HG02571 (cell line): ENCODE measurements at regions not wholly inside any gene's neighbourhood (a gene's known extent, or its start where the extent isn't known, plus 50 kb on each side); places are given as distances from the start of the nearest gene placed in this dataset.
"Not testable (repeated sequence)": the region's sequence is repeated elsewhere in the genome, so short reads cannot be mapped to it uniquely, and the experiment has no call there.

ENCODE experiments used
- ATAC-seq: cut with Tn5 transposase; IDR thresholded peaks from one replicate; pipeline ENCODE4 v1.9.1; 2021; ENCODE audit warnings: mild to moderate bottlenecking, moderate library complexity; ENCODE audit not compliant: unreplicated experiment

- no peak for ATAC-seq
Measured at GRCh38 chr10:43845121-43845520, 196.4 kb upstream of the ZNF32 start.

- ATAC-seq = no peak
Measured at GRCh38 chr10:43844221-43844620, 195.5 kb upstream of the ZNF32 start.

GRCh38 chr10:43843321-43844101 is 194.8 kb upstream of the ZNF32 start:
- no peak for ATAC-seq

- ATAC-seq = no peak
Measured at GRCh38 chr10:43842496-43842895, 193.8 kb upstream of the ZNF32 start.

GRCh38 chr10:43842072-43842471 is 193.4 kb upstream of the ZNF32 start:
- no peak for ATAC-seq

GRCh38 chr10:43839973-43840372 is 191.3 kb upstream of the ZNF32 start:
- ATAC-seq = no peak

GRCh38 chr10:43834751-43835150 is 186.1 kb upstream of the ZNF32 start:
- not testable (repeated sequence) for ATAC-seq

- no peak for ATAC-seq
Measured at GRCh38 chr10:43827853-43828252, 179.2 kb upstream of the ZNF32 start.

- no peak for ATAC-seq
Measured at GRCh38 chr10:43825984-43826383, 177.3 kb upstream of the ZNF32 start.

- ATAC-seq = no peak
Measured at GRCh38 chr10:43825421-43825820, 176.7 kb upstream of the ZNF32 start.

GRCh38 chr10:43824934-43825333 is 176.3 kb upstream of the ZNF32 start:
- ATAC-seq = no peak

GRCh38 chr10:43822631-43823580 is 174.2 kb upstream of the ZNF32 start:
- ATAC-seq = no peak

GRCh38 chr10:43821103-43821502 is 172.4 kb upstream of the ZNF32 start:
- ATAC-seq = no peak

GRCh38 chr10:43820663-43821062 is 172.0 kb upstream of the ZNF32 start:
- ATAC-seq = no peak

GRCh38 chr10:43819464-43820230 is 171.0 kb upstream of the ZNF32 start:
- no peak for ATAC-seq

GRCh38 chr10:43818687-43819086 is 170.0 kb upstream of the ZNF32 start:
- ATAC-seq = no peak

- no peak for ATAC-seq
Measured at GRCh38 chr10:43817368-43817767, 168.7 kb upstream of the ZNF32 start.

- ATAC-seq = peak; percentile 94
Measured at GRCh38 chr10:43816351-43817321, 168.0 kb upstream of the ZNF32 start.

- no peak for ATAC-seq
Measured at GRCh38 chr10:43815181-43815885, 166.7 kb upstream of the ZNF32 start.
